ENCODE measurements at regions not wholly inside any gene's neighbourhood (a gene's known extent, or its start where the extent isn't known, plus 50 kb on each side); places are given as distances from the start of the nearest gene placed in this dataset.

- Histone ChIP-seq H3K4me3 (no peak overlapping the region), H2AFZ (ENCODE audit: control insufficient read depth, low read depth, low read length) (no peak overlapping the region), H3K27me3 (replicated peaks in 1 of 2; ENCODE audit: control insufficient read depth in 2 of 2, insufficient read depth in 2 of 2, low read length in 1 of 2) (no peaks in the 10 kb centered on the region; a peak in 1 of 4 replicates), H4K20me1 (ENCODE audit: control insufficient read depth, insufficient read depth) (no peaks in the 10 kb centered on the region), H3K9me3 (replicated peaks; ENCODE audit: control insufficient read depth, insufficient read depth, low read length) (no peaks in the 10 kb centered on the region), H3K4me1 (ENCODE audit: control insufficient read depth, insufficient read depth, low read length) (peaks cover 6% of the 10 kb centered on the region; the same call in 1 of the 2 replicates), H3K27ac (ENCODE audit: control insufficient read depth, insufficient read depth) (no peak overlapping the region), H3K4me2 (ENCODE audit: control insufficient read depth, insufficient read depth) (no peak overlapping the region), H3K9ac (ENCODE audit: control insufficient read depth, insufficient read depth, low read length) (no peak overlapping the region), H3K79me2 (ENCODE audit: control insufficient read depth, insufficient read depth, low read length) (no peaks in the 10 kb centered on the region), H3K36me3 (ENCODE audit: control insufficient read depth in 2 of 2, insufficient read depth in 2 of 2, low read length in 1 of 2) (no peaks in the 10 kb centered on the region)
- RAD21 ChIA-PET (ENCODE audit: unreplicated experiment) = no interaction called here
- BruUV-seq (replicated peaks) = no TSS peak
- CTCF ChIA-PET = no interaction called here
- POLR2A ChIA-PET = no interaction called here
- intact Hi-C loops (cut with micrococcal nuclease; ENCODE audit: unreplicated experiment) (no loop called here), in situ Hi-C loops (cut with MboI) (no loop called here)
- DNase-seq (ENCODE audit: low read depth, low spot score) (no peak), ATAC-seq (no peak), FAIRE-seq (no peak)
- 57% methylated on average over 2 of the region's 2 CpGs for WGBS (ENCODE audit: insufficient coverage, insufficient replicate concordance, low lambda C conversion rate, missing lambda C conversion rate)
- SMC1A ChIA-PET (ENCODE audit: uncharacterized antibody, unreplicated experiment) = no interaction called here
- TF ChIP-seq FOXK2 (IDR thresholded peaks at IDR 0.05) (no peak), PBX3 (IDR thresholded peaks at IDR 0.05; ENCODE audit: insufficient replicate concordance, low read depth, low read length) (no peak), ZBTB4 (CRISPR knock-in tag; IDR thresholded peaks at IDR 0.05) (no peak), ZNF622 (IDR thresholded peaks at IDR 0.05) (no peak), IRF3 (IDR thresholded peaks at IDR 0.05) (no peak), MEF2B (IDR thresholded peaks at IDR 0.05; ENCODE audit: partially characterized antibody, poor library complexity, severe bottlenecking) (no peak), PAX5 (IDR thresholded peaks at IDR 0.05; ENCODE audit: borderline replicate concordance, low read depth, low read length) (no peak)
- TF ChIP-seq, protein P1, sequence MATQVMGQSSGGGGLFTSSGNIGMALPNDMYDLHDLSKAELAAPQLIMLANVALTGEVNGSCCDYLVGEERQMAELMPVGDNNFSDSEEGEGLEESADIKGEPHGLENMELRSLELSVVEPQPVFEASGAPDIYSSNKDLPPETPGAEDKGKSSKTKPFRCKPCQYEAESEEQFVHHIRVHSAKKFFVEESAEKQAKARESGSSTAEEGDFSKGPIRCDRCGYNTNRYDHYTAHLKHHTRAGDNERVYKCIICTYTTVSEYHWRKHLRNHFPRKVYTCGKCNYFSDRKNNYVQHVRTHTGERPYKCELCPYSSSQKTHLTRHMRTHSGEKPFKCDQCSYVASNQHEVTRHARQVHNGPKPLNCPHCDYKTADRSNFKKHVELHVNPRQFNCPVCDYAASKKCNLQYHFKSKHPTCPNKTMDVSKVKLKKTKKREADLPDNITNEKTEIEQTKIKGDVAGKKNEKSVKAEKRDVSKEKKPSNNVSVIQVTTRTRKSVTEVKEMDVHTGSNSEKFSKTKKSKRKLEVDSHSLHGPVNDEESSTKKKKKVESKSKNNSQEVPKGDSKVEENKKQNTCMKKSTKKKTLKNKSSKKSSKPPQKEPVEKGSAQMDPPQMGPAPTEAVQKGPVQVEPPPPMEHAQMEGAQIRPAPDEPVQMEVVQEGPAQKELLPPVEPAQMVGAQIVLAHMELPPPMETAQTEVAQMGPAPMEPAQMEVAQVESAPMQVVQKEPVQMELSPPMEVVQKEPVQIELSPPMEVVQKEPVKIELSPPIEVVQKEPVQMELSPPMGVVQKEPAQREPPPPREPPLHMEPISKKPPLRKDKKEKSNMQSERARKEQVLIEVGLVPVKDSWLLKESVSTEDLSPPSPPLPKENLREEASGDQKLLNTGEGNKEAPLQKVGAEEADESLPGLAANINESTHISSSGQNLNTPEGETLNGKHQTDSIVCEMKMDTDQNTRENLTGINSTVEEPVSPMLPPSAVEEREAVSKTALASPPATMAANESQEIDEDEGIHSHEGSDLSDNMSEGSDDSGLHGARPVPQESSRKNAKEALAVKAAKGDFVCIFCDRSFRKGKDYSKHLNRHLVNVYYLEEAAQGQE (IDR thresholded peaks at IDR 0.05; ENCODE audit: low read depth, low read length) = no peak
- TF ChIP-seq, protein P2, sequence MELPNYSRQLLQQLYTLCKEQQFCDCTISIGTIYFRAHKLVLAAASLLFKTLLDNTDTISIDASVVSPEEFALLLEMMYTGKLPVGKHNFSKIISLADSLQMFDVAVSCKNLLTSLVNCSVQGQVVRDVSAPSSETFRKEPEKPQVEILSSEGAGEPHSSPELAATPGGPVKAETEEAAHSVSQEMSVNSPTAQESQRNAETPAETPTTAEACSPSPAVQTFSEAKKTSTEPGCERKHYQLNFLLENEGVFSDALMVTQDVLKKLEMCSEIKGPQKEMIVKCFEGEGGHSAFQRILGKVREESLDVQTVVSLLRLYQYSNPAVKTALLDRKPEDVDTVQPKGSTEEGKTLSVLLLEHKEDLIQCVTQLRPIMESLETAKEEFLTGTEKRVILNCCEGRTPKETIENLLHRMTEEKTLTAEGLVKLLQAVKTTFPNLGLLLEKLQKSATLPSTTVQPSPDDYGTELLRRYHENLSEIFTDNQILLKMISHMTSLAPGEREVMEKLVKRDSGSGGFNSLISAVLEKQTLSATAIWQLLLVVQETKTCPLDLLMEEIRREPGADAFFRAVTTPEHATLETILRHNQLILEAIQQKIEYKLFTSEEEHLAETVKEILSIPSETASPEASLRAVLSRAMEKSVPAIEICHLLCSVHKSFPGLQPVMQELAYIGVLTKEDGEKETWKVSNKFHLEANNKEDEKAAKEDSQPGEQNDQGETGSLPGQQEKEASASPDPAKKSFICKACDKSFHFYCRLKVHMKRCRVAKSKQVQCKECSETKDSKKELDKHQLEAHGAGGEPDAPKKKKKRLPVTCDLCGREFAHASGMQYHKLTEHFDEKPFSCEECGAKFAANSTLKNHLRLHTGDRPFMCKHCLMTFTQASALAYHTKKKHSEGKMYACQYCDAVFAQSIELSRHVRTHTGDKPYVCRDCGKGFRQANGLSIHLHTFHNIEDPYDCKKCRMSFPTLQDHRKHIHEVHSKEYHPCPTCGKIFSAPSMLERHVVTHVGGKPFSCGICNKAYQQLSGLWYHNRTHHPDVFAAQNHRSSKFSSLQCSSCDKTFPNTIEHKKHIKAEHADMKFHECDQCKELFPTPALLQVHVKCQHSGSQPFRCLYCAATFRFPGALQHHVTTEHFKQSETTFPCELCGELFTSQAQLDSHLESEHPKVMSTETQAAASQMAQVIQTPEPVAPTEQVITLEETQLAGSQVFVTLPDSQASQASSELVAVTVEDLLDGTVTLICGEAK (IDR thresholded peaks at IDR 0.05; ENCODE audit: borderline replicate concordance) = no peak
These were observed 130.7 kb upstream of the TNR start for GRCh38 chr1:175874081-175874480.
